A673 (cell line): ENCODE measurements at regions not wholly inside any gene's neighbourhood (a gene's known extent, or its start where the extent isn't known, plus 50 kb on each side); places are given as distances from the start of the nearest gene placed in this dataset.

ENCODE experiments used
- BruUV-seq: library from RNA; stranded (reverse); fragments of 400-500 nt; replicated peaks from 2 replicates; lab custom pipeline; 2021; lab: Mats Ljungman, UMichigan
- CTCF ChIA-PET: fragments of 300-600 bp; sonication (Branson Sonifier 250); formaldehyde crosslinking; loops from one replicate; lab custom pipeline; 2022; ENCODE audit warnings: antibody characterized with exemption; lab: Charles Lee
- POLR2A ChIA-PET: fragments of 300-600 bp; sonication (Branson Sonifier 250); formaldehyde crosslinking; loops from one replicate; lab custom pipeline; 2022; ENCODE audit warnings: antibody characterized with exemption; ENCODE audit not compliant: low non-redundant PET; lab: Charles Lee
- DNase-seq: peaks from one replicate; pipeline ENCODE4 v3.0.0-alpha.2; 2015; ENCODE audit warnings: low spot score
- H3K27ac ChIP-seq: fragments of 200-600 bp; sonication (generic); 2 replicates; pipeline ENCODE4 v1.5.1; 2016; ENCODE audit warnings: mixed run types, low read depth, mild to moderate bottlenecking, mixed read lengths, antibody characterized with exemption, low read length; ENCODE audit not compliant: poor library complexity, severe bottlenecking
- H3K27me3 ChIP-seq: fragments of 200-600 bp; sonication (generic); replicated peaks from 2 replicates; pipeline ENCODE4 v1.6.1; 2017; ENCODE audit warnings: mixed run types, low read depth, mild to moderate bottlenecking, mixed read lengths, antibody characterized with exemption, low read length; ENCODE audit not compliant: insufficient read depth, poor library complexity
- H3K36me3 ChIP-seq: fragments of 200-600 bp; sonication (generic); 2 replicates; pipeline ENCODE4 v1.6.1; 2016; ENCODE audit warnings: mixed run types, mild to moderate bottlenecking, mixed read lengths, antibody characterized with exemption, low read length; ENCODE audit not compliant: insufficient read depth, poor library complexity, severe bottlenecking
- H3K4me1 ChIP-seq: fragments of 200-600 bp; sonication (generic); 2 replicates; pipeline ENCODE4 v1.6.1; 2017; ENCODE audit warnings: mixed run types, mild to moderate bottlenecking, mixed read lengths, antibody characterized with exemption, low read length; ENCODE audit not compliant: insufficient read depth, poor library complexity, severe bottlenecking
- H3K4me3 ChIP-seq: fragments of 200-600 bp; sonication (generic); 2 replicates; pipeline ENCODE4 v1.5.1; 2016; ENCODE audit warnings: low read depth, mixed run types, mild to moderate bottlenecking, mixed read lengths, low read length; ENCODE audit not compliant: poor library complexity, severe bottlenecking
- H3K9me3 ChIP-seq: fragments of 200-600 bp; sonication (generic); 2 replicates; pipeline ENCODE4 v1.6.1; 2016; ENCODE audit warnings: mixed run types, low read depth, mild to moderate bottlenecking, mixed read lengths, antibody characterized with exemption, low read length; ENCODE audit not compliant: poor library complexity, severe bottlenecking
- EZH2 ChIP-seq: fragments of 200-600 bp; sonication (generic); IDR thresholded peaks from 2 replicates; pipeline ENCODE4 v1.6.1; 2017; ENCODE audit warnings: borderline replicate concordance, low read depth, mild to moderate bottlenecking, mixed read lengths, antibody characterized with exemption, low read length; ENCODE audit not compliant: poor library complexity, severe bottlenecking
- intact Hi-C: fragments of 100-400 bp; cut with micrococcal nuclease; formaldehyde crosslinking; loops from one replicate; pipeline ENCODE4 v1.10.0; 2022; ENCODE audit not compliant: unreplicated experiment
- TF ChIP-seq, protein P1 (sequence below): fragments of 300-800, 200-600 bp; sonication (generic); conservative IDR thresholded peaks from 2 replicates; pipeline ENCODE4 v1.5.1; 2017; ENCODE audit warnings: low read depth, mild to moderate bottlenecking, antibody characterized with exemption, low read length, moderate library complexity, mixed read lengths

DNA sequence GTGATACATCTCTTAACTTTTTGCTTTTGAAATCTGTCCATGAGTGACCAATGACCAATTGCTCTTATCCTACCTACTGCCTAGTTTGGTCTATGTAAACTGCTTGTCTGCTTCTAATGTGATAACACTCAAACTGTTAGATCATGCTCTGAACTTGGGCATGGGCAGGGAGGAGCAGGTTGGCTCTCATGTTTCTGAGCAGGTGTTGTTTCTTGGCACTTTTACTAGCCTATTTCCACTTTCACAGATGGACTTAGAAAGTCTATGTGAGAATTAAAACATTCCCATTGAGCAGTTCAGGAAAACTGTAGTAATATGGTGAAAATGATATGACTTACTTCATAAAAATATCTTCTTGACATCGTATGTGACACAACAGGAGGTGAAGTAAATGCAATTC lies 538.4 kb downstream of the HACE1 start:
- Histone ChIP-seq H3K27me3 (no peaks in the 10 kb centered on the region), H3K9me3 (no peaks in the 10 kb centered on the region), H3K36me3 (no peaks in the 10 kb centered on the region), H3K27ac (no peak overlapping the region), H3K4me3 (no peak overlapping the region), H3K4me1 (peaks cover 13% of the 10 kb centered on the region)
- CTCF ChIA-PET: no interaction called here
- DNase-seq: no peak
- no TSS peak for BruUV-seq
- POLR2A ChIA-PET: no interaction called here
- intact Hi-C loops: loop anchor here (10.0 kb wide), 3 partner anchors 164 to 336 kb away; no protein-coding TSS in a partner anchor
- TF ChIP-seq, protein P1, sequence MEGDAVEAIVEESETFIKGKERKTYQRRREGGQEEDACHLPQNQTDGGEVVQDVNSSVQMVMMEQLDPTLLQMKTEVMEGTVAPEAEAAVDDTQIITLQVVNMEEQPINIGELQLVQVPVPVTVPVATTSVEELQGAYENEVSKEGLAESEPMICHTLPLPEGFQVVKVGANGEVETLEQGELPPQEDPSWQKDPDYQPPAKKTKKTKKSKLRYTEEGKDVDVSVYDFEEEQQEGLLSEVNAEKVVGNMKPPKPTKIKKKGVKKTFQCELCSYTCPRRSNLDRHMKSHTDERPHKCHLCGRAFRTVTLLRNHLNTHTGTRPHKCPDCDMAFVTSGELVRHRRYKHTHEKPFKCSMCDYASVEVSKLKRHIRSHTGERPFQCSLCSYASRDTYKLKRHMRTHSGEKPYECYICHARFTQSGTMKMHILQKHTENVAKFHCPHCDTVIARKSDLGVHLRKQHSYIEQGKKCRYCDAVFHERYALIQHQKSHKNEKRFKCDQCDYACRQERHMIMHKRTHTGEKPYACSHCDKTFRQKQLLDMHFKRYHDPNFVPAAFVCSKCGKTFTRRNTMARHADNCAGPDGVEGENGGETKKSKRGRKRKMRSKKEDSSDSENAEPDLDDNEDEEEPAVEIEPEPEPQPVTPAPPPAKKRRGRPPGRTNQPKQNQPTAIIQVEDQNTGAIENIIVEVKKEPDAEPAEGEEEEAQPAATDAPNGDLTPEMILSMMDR: no peak
- no peak for TF ChIP-seq EZH2

DNA sequence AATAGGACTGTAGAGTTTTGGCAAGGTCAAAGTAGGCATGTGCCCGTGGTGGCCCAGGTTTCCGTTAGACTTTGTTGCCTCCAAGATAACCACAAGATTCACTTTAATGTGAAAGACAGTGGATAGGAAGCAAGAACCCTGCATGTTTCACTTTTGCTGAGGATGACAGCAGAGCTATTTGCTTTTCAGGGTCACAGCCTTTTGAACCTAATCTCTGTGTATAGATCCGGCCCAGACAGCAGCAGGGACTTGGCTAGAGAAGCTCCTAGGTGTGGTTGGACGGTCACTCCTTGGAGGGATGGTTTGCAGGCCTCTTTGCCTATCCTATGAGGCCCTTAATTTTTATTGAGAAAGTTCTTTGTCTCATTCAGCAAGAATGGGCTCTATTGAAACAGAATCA lies 538.8 kb downstream of the HACE1 start:
- intact Hi-C loops: loop anchor here (10.0 kb wide), 3 partner anchors 164 to 336 kb away; no protein-coding TSS in a partner anchor
- TF ChIP-seq, protein P1: no peak
- TF ChIP-seq EZH2: no peak
- DNase-seq: no peak
- Histone ChIP-seq H3K36me3 (no peaks in the 10 kb centered on the region), H3K4me1 (peaks cover 9% of the 10 kb centered on the region), H3K9me3 (no peaks in the 10 kb centered on the region), H3K27ac (no peak overlapping the region), H3K27me3 (no peaks in the 10 kb centered on the region), H3K4me3 (no peak overlapping the region)
- ChIA-PET POLR2A (no interaction called here), CTCF (no interaction called here)
- no TSS peak for BruUV-seq

DNA sequence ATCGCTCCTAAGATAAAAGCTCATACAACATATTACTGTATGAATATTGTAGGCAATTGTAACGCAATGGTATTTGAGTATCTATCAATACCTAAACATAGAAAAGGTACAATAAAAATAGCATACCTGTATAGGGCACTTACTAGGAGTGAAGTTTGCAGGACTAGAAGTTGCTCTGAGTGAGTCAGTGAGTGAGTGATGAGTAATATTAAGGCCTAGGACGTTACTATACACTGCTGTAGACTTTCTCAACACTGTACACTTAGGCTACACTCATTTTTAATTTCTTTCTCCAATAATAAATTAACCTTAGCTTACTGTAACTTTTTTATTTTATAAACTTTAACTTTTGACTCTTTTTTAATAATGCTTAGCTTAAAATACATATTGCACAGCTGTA lies 546.9 kb downstream of the HACE1 start:
- H3K27me3 ChIP-seq: no peaks in the 10 kb centered on the region
- BruUV-seq: no TSS peak
- ChIA-PET POLR2A (no interaction called here), CTCF (no interaction called here)
- no peak overlapping the region for H3K27ac ChIP-seq
- intact Hi-C loops: no loop called here
- no peak for DNase-seq
- H3K4me1 ChIP-seq: no peaks in the 10 kb centered on the region
- no peak overlapping the region for H3K4me3 ChIP-seq
- H3K36me3 ChIP-seq: no peaks in the 10 kb centered on the region
- no peaks in the 10 kb centered on the region for H3K9me3 ChIP-seq
- no peak for TF ChIP-seq EZH2
- TF ChIP-seq, protein P1: no peak
